HG03175 (cell line): ENCODE measurements at regions not wholly inside any gene's neighbourhood (a gene's known extent, or its start where the extent isn't known, plus 50 kb on each side); places are given as distances from the start of the nearest gene placed in this dataset.

Experiments used
- ATAC-seq: cut with Tn5 transposase; IDR thresholded peaks from one replicate; pipeline ENCODE4 v1.9.1; 2021; ENCODE audit warnings: mild to moderate bottlenecking, moderate library complexity; ENCODE audit not compliant: unreplicated experiment

DNA sequence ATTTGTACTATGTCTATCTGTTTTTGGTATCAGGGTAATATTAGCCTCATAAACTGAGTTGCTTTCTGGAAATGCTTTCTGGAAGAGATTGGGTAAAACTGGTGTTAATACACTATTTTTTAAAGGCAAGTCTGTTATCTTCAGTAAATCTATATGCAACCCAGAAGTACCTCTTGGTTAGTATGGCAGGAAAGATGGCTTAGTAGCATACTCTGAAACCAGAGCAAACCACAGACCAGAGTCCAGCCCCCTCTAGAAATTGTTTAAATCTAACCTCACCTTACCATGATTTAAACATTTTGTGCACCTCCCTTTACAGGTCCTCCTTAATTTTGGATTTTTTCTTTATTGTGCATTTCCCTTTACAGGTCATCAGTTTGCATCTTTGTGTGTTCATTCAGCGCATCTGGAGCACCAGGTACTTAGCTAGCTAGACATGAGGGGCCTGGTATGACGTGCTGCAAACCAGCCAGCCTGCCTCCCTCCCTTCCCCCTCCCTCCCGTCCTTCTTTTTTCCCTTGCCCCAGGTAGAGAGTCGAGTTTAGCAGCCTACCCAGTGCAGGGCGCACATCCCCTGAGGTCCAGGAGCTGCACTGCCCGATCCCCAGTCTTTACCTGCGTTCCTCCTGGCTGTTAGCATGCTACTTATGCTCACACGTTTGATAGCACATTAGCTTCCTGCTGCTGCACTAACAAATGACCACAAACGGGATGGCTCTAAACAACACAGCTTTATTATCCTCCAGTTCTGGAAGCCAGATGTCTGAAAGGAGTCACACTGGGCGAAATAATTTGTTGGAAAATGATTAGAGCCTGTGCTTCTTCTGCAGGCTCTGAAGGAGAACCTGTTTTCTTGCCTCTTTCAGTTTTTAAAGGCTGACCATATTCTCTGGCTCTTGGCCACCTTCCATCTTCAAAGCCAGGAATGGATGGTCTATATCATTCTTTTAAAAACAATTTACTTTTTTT is 299.9 kb upstream of the HABP2 start:
- no peak for ATAC-seq

GRCh38 chr10:113259576-113260226 is 293.2 kb upstream of the HABP2 start:
- ATAC-seq: no peak

GRCh38 chr10:113261161-113261560 is 291.7 kb upstream of the HABP2 start:
- ATAC-seq: no peak

DNA sequence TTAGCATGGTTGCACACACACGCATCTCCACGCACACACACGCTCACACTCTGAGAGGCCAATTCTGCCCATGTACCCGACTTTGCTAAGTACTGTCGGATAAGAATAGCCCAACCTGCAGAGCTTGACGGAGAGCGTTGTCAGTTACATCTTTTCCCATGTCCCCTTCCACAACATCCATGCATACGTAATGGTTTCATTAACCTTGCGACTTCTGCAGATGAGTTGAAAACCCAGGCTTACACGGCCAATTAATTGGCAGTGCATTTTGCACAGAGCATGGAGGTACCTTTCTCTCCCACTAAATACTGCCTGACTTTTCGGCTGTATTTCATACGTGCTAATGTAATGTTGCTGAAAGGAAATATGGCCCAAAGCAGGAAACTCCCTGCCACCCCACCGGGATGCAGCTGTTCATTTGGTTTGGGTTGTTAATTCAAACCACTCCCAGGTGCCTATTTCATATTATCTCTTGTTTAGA is 291.2 kb upstream of the HABP2 start:
- ATAC-seq: no peak

- ATAC-seq: no peak
These were observed 289.8 kb upstream of the HABP2 start for GRCh38 chr10:113263056-113263455.

- no peak for ATAC-seq
These were observed 288.3 kb upstream of the HABP2 start for GRCh38 chr10:113264333-113265131.

DNA sequence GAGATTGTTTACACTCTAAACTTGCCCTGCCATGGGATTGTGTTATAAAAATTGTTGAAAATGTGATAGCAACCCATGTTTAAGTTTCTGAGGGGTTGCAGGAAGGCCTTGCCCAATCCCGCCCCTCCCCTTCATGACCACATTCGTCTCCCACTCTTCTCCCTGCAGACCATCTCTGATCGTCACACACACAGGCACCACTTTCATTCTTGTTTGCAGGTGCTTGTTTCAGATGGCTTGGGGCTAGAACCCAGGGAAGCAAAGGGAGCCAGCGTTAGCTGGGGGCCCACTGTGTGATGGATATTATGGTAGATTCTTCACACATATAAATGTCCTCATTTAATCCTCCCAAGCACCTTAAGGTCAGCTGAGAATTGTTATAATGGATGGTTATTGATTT is 286.7 kb upstream of the HABP2 start:
- no peak for ATAC-seq

GRCh38 chr10:113267619-113268562 is 285.0 kb upstream of the HABP2 start:
- no peak for ATAC-seq

DNA sequence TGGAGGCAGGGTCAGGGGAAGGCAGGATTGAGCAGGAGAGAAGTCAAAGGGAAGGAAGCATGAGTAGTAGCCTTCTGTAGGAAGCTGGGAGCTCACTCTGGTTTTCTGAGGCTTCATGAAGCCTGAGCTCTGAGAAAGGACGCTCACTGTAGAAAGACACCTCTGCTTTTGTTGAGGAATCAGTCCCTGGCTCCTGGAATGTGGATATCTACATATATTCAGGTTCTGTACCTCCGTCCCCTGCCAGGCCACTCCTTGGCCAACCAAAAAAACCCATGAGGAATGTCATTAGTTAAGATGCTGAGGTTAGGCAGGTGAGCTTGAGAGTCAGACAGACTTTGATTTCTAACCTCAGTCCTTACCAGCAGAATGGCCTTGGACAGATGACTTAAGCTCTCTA is 283.5 kb upstream of the HABP2 start:
- no peak for ATAC-seq

DNA sequence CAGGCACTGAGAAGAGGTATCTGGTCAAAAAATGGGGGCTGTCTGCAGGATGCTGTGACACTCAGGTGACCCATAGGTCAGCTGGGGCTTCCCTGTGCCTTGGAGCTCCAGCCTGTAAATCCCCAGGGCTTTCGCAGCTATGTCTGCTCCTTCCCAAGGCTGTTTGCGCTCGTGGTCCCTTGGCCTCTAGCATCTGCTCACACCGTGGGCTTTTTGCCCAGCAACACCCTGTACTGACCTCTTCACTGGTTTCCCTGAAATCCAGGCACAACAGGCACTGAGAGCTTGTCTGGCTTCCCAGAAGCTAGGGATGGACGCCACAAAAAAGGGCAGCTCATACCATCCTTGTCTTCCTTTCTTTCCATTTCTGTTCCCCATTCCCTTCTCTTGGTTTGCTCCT is 280.3 kb upstream of the HABP2 start:
- no peak for ATAC-seq

DNA sequence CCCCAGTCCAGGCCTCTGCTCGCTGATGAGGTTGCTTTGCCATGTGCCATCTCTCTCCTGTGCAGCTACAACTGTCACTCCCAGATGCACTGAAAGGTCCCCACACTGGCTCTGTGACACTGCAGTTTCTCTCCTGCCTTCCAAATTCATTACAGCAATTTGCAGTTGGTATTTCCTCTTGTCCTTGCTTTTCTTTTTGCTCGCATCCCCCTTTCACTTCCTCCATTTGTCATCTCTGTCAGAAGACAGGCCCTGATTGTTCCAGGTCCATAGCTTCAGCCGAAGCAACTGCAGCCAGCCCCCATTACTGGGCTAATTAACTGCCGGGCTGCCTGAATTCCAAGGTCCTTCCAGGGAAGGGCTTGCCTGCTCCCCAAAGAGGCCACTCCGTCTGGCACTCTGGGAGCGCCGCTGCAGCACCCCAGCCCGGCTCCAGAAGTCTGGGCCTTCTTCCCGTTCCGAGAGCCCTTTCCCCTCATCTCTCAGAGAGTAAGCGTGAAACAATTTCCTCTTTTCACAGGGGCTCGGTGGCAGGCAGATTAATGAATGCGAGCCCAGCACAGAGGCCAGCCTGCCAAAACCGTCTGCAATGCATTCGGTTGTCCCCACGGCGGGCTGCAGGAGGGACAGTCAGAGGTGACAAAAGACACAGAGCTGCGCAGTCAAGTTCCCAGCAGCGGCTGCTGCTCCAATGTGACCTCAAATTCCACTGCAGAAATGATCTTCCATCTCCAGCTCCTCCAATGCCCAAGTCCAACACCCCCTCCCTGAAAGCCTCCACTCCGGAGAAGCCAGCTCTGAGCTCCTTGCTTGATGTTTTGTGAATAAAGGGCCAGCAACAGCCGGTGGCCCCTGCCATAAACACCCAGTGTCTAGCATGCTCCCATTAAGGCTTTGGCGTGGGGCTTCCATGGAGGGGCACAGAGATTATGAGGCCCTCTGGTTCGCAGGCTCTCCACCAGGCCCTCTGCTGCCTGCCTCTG is 279.4 kb upstream of the HABP2 start:
- no peak for ATAC-seq

GRCh38 chr10:113274176-113274829 is 278.6 kb upstream of the HABP2 start:
- no peak for ATAC-seq

GRCh38 chr10:113278221-113278620 is 274.6 kb upstream of the HABP2 start:
- no peak for ATAC-seq

DNA sequence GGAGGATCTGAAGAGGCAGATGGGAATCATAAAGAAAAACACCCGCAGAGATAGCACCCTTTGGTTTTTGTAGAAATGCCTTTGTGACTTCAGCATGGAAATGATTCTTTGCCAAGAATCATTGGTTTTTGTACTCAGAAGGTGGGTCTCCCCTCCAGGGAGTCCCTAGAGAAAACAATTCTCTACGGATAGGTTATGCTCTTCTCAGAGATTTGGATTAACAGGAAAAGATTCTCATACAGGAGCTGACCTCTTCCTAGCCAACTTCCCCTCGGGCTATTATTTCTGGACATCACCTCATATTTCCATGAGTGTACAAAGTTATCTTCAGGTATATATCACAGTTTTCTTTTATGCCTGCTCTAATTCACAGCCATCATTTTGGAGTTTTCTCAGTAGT is 274.2 kb upstream of the HABP2 start:
- ATAC-seq: no peak

DNA sequence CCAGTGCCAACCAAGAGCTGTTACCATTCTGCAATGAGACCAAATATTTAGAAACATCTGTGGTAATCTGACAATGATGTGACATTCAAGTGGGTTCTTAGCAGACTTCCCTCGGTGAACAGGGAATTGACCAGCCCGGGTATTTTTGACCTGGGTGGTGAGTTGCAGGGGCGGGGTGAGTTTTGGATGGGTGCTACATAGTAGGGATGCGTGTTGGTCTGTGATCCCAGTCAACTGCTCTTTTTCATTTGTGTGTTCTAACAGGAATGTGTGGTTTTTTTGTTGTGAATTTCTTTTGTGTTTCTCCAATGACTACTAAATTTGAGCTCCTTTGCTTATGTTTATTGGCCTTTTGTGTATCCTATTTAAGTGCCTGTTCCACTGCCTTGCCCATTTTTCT is 273.6 kb upstream of the HABP2 start:
- no peak for ATAC-seq

DNA sequence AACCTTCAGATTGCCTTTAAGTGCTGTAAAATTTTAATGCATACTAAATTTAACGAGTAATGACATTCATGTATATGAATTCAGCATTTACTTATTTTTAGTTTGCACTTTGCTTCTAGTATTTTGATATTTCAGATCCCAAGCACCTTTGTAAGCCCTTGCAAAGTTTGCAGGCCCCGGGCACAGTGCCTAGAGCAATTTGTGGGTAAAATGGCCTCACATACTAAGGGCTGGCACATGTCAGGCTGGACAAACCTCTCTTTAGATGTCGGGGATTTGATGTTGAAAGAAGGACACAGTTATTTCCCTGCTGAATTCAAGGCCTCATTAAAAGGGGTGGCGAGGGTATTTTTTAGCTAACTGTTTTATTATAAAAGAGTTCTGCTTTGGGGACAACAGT is 270.3 kb upstream of the HABP2 start:
- no peak for ATAC-seq

DNA sequence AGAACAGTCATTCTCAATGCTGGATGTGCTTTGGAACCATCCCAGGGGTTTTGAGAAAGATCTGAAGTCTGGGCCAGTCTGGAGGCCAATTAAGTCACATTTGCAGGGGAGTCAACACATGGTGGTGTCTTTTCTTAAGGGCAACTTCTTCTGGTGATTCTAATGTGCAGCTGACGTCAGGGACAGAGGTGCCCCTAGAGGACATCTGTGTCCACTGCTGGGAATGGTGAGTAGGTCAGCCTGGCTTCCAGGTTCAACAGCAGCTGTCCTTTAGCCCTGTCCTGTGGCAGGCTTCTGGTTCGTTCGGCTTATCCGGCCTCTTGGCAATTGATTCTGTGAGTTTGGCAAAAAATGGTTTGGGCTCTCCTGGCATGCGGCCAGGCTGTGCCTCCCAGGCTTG is 269.7 kb upstream of the HABP2 start:
- no peak for ATAC-seq

DNA sequence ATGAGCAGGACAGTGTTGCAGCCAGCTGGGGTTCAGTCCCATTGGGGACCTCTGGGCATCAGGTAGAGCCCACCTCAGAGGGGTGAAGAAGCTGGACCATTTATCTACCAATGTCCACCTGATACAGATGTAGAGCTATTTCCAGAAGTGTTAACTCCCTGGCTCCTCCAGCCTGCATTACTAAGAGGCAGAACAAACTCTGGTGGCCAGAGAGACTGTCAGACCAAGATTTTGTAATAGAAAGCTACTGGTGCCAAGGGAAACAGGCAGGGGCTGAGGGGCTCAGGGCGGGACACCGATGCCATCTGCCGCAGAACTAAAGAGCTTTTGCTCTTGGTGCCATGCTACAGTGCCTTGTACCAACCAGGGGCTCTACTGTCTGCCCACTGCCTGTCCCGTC is 268.2 kb upstream of the HABP2 start:
- no peak for ATAC-seq

DNA sequence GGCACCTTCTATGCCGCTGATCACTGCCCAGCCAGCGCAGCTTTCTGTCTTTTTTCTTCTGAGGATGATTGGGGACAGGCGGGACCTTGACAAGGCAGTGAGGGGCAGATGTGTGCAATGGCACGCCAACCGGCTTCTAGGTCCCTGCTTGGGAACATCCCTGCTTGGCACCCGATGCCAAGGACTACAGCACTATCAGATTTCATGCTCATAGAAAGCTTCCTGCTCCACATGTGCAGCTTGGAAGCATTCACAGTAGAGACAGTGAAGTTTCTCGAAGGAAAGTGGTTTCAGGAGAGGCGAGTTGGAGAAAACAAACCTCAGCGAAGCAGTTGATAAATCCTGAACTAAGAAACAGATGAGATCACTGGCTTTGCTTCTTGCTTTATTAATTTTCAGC is 267.5 kb upstream of the HABP2 start:
- ATAC-seq: no peak
